ENCODE measurements at regions not wholly inside any gene's neighbourhood (a gene's known extent, or its start where the extent isn't known, plus 50 kb on each side); places are given as distances from the start of the nearest gene placed in this dataset.
A peak's percentile ranks its signal among the peaks of the same experiment; 100 is the strongest.
"Not testable (repeated sequence)": the region's sequence is repeated elsewhere in the genome, so short reads cannot be mapped to it uniquely, and the experiment has no call there.

DNA sequence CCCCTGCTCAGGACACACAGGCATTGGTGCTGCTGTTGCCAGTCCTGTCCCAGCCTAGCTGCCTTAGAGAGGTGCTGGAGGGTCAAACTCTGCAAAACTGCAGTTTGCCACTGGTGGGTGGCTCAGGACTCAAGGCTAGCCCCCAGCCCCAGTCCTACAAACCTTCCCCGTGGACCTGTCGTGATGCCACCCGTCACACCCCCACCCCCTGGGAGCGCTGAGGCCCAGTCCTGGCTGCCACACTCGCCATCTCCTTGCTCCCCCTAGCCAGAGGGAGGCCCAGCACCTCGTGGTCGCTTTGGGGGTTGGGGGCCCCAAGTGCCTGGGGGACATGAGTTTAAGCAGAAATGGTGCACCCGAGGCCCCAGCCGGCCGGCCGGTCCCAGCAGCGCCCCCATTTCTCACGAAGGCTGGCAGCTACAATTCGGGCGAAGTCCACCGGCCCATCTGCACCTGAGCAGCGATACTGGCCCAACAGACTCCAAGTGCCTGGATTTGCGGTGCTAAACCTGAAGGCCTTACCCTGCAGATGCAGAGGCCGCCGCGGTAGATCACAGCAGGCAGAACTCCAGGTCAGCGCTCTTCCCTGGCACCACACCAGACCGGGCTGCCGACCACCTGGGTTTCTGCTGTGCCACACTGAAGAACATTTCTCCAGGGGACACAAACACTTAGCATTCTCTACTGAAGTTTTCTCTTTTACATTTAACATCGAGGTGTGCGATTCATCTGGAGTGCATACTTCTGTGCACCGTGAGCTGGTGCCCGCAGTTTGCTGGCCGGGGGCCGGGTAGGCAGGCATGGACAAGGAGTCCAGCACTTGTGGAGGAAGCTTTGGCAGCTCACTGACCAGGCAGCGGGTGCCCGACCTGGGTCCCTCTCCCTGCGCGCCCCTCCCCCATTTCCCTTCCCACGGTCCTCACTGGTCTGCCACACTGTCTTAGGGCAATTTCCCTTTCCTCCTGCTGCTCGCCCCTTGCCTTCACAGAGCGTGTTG is 130.0 kb downstream of the KCNJ12 start:
- Mint-ChIP-seq H3K9me3 (ENCODE audit: unreplicated experiment) (peaks cover 2% of the 10 kb centered on the region), H3K36me3 (ENCODE audit: unreplicated experiment) (no peaks in the 10 kb centered on the region), H3K4me3 (ENCODE audit: unreplicated experiment) (no peak overlapping the region), H3K27me3 (ENCODE audit: unreplicated experiment) (peaks cover 2% of the 10 kb centered on the region), H3K27ac (ENCODE audit: unreplicated experiment) (no peak overlapping the region), H3K4me1 (ENCODE audit: low read depth, unreplicated experiment) (peaks cover 9% of the 10 kb centered on the region)
- DNase-seq, result no peak
- TF ChIP-seq, protein P1, sequence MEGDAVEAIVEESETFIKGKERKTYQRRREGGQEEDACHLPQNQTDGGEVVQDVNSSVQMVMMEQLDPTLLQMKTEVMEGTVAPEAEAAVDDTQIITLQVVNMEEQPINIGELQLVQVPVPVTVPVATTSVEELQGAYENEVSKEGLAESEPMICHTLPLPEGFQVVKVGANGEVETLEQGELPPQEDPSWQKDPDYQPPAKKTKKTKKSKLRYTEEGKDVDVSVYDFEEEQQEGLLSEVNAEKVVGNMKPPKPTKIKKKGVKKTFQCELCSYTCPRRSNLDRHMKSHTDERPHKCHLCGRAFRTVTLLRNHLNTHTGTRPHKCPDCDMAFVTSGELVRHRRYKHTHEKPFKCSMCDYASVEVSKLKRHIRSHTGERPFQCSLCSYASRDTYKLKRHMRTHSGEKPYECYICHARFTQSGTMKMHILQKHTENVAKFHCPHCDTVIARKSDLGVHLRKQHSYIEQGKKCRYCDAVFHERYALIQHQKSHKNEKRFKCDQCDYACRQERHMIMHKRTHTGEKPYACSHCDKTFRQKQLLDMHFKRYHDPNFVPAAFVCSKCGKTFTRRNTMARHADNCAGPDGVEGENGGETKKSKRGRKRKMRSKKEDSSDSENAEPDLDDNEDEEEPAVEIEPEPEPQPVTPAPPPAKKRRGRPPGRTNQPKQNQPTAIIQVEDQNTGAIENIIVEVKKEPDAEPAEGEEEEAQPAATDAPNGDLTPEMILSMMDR (IDR thresholded peaks at IDR 0.05; ENCODE audit: partially characterized antibody, unreplicated experiment), result no peak

DNA sequence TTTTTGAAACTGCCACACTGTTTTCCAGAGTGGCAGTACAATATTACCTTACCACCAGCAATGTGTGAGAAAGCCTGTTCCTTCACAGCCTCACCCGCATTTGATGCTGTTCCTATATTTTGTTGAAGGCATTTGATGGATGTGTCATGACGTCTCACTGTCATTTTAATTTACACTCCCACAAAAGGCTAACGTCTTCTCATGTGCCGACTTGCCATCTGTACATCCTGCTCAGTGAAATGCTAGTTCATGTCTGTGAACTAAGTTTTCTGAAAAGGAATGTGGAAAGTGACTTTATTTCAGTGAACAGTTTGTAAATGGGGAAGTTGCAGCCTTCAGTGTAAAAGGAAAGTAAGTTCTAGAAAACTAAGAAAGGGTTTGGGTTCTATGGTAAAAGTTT is 131.6 kb downstream of the KCNJ12 start:
- H3K4me1 Mint-ChIP-seq (ENCODE audit: low read depth, unreplicated experiment), result peaks cover 15% of the 10 kb centered on the region
- DNase-seq; H3K27me3 Mint-ChIP-seq (ENCODE audit: unreplicated experiment); H3K9me3 Mint-ChIP-seq (ENCODE audit: unreplicated experiment); H3K27ac Mint-ChIP-seq (ENCODE audit: unreplicated experiment); H3K4me3 Mint-ChIP-seq (ENCODE audit: unreplicated experiment); H3K36me3 Mint-ChIP-seq (ENCODE audit: unreplicated experiment): not testable (repeated sequence)

DNA sequence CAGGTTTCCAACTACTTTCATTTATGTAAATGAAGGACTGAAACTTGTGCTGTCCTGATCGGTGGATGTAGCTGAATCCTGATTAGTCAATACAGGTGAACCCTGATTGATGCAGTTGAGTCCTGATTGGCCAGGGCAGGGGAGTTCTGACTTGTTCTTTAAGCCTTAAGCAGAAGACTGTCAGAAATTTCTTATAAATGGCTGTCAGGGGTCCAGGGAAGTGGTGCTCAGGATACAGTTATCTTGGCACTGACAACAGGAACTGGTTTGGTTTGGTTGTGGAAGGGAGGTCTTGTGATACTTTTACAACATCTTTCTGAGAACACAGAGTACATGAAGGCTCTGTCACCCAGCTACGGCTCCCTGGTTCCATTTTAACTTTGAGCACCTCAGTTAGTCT is 132.1 kb downstream of the KCNJ12 start:
- DNase-seq, result no peak
- TF ChIP-seq, protein P1 (IDR thresholded peaks at IDR 0.05; ENCODE audit: partially characterized antibody, unreplicated experiment), result no peak
- Mint-ChIP-seq H3K4me1 (ENCODE audit: low read depth, unreplicated experiment) (peaks cover 15% of the 10 kb centered on the region), H3K4me3 (ENCODE audit: unreplicated experiment) (no peak overlapping the region), H3K9me3 (ENCODE audit: unreplicated experiment) (peaks cover 2% of the 10 kb centered on the region), H3K27ac (ENCODE audit: unreplicated experiment) (no peak overlapping the region), H3K36me3 (ENCODE audit: unreplicated experiment) (no peaks in the 10 kb centered on the region), H3K27me3 (ENCODE audit: unreplicated experiment) (peaks cover 2% of the 10 kb centered on the region)

DNA sequence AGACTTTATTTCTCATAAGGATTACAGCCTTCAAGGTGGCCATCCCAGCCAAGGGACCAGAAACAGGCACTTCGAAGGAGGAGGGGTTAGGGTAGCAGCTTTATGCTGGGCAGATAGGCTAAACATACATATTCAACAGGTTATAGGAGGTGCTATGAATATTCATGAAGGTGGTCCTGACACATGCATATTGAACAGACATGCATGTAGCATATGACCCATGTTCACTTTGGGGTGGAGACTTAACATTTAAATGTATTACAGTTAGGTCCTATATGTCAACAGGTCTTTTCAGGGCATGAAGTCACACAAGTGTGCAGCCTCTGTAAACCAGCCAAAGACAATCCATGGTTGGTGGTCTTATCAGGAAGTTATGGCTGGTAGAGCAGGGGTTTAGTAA is 133.2 kb downstream of the KCNJ12 start:
- not testable (repeated sequence) for H3K27ac Mint-ChIP-seq (ENCODE audit: unreplicated experiment); H3K36me3 Mint-ChIP-seq (ENCODE audit: unreplicated experiment); H3K4me3 Mint-ChIP-seq (ENCODE audit: unreplicated experiment); DNase-seq; H3K27me3 Mint-ChIP-seq (ENCODE audit: unreplicated experiment); H3K9me3 Mint-ChIP-seq (ENCODE audit: unreplicated experiment)
- peaks cover 15% of the 10 kb centered on the region for H3K4me1 Mint-ChIP-seq (ENCODE audit: low read depth, unreplicated experiment)

DNA sequence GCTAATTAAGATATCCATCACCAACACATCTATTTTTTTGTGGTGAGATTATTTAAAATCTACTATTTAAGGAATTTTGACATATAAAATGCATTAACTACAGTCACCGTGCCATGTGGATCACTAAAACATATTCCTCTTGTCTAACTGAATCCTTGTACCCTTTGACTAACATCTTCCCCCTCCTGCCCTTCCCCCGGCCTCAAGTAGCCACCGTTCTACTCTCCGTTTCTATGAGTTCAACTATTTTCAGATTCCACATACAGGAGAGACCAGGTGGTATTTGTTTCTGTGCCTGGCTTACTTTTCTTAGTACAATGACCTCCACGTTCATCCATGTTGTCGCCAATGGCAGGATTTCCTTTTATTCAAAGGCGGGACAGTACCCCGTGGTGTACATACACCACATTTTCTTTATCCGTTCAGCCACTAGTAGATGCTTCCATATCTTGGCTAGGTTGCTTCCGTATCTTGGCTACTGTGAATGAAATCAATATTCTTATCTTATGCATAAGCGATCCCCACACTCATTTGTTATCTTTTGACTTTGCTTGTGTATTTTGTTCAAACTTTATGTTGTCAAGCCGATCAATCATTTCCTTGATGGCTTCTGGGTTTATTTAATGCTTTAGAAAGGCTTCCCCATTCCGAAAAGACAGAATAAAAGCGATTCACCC is 134.7 kb downstream of the KCNJ12 start:
- peak overlapping the region; percentile 62 for H3K4me3 Mint-ChIP-seq (ENCODE audit: unreplicated experiment)
- no peak for DNase-seq
- H3K4me1 Mint-ChIP-seq (ENCODE audit: low read depth, unreplicated experiment), result peaks cover 16% of the 10 kb centered on the region
- H3K27me3 Mint-ChIP-seq (ENCODE audit: unreplicated experiment), result peaks cover 4% of the 10 kb centered on the region
- H3K9me3 Mint-ChIP-seq (ENCODE audit: unreplicated experiment), result peaks cover 2% of the 10 kb centered on the region
- TF ChIP-seq, protein P1 (IDR thresholded peaks at IDR 0.05; ENCODE audit: partially characterized antibody, unreplicated experiment), result no peak
- H3K36me3 Mint-ChIP-seq (ENCODE audit: unreplicated experiment), result no peaks in the 10 kb centered on the region
- peak overlapping the region; percentile 15 for H3K27ac Mint-ChIP-seq (ENCODE audit: unreplicated experiment)

All from glutamatergic neuron (in vitro differentiated cells).